NCI-H526 (cell line): ENCODE measurements at regions not wholly inside any gene's neighbourhood (a gene's known extent, or its start where the extent isn't known, plus 50 kb on each side); places are given as distances from the start of the nearest gene placed in this dataset.
A peak's percentile ranks its signal among the peaks of the same experiment; 100 is the strongest.
"Not testable (repeated sequence)": the region's sequence is repeated elsewhere in the genome, so short reads cannot be mapped to it uniquely, and the experiment has no call there.

Experiments
- DNase-seq, 2 experiments: peaks; one replicate each; lab custom pipeline; 2025; lab: John Stamatoyannopoulos, UW

DNA sequence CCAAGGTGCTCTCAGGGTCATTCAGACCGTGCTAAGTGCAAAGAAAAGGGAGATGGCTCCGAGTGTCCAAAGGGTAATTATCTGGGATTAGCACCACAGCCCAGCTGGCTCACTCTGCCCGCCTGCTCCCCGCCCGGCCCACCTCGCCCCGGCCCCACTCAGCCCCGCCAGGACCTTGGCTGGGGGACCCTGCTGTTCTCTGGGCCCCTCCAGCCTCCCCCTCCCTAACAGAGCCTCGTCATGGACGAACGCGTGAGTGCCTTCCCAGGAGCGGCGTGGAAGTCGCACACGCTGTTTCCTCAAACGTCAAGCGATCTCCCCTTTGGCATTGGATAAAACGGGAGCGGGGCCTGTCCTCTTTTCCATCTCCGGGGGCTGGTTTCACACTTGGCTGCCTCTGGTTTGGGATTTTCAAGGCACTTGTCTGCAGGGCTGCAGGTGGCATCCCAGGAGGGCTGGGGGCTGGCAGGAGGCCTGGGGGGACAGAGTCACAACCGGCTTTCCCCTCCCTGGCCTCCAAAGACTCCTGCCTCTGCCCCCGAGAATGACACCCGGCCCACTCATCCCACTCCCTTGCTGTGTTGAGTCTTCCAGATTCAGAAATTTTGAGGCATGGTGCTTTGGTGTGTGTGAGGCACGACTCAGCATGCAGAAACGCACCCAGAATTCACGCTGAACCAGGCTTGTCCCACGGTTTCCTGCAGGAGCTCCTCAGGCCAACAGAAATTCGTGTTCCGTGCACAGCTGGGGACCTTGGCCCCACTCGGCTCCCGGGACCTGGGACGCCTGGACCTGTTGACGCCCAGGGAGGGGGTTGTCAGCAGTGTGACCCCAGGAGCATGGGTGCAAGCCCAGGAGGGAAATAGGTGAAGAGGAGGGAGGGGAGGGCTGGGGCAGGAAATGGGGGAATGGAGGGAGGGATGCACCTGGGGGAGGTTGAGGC, 110.0 kb downstream of the PDGFA start:
- no peak for DNase-seq

- DNase-seq: no peak
These were observed 109.2 kb downstream of the PDGFA start for GRCh38 chr7:410395-410910.

- not testable (repeated sequence) for DNase-seq
These were observed 108.5 kb downstream of the PDGFA start for GRCh38 chr7:411116-411515.

DNA sequence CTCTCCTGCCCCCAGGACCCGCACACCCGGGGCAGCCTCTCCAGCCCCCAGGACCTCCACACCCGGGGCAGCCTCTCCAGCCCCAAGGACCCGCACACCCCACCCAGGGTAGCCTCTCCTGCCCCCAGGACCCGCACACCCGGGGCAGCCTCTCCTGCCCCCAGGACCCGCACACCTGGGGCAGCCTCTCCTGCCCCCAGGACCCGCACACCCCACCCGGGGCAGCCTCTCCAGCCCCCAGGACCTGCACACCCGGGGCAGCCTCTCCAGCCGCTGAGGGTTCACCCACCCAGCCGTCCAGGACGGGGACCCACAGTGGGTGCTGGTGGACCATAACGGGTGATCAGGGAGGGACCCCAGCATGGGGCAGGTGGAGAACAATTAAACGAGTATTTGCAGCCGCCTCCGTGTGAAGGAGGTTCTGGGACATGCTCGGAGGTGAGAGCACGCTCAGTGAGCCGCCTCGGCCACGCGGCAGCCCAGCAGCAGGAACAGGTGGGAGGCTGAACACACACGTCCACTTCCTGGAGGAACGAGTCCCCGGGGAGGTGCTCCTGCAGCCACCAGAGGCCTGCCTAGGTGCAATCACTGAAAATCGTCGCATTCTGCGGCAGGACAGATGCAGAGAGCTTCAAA, 107.9 kb downstream of the PDGFA start:
- peak in 1 of 2 experiments; percentile 35 for DNase-seq

GRCh38 chr7:412313-412710, 107.3 kb downstream of the PDGFA start:
- DNase-seq: no peak

- no peak for DNase-seq
These were observed 104.7 kb downstream of the PDGFA start for GRCh38 chr7:414681-415560.

GRCh38 chr7:415646-416525, 103.8 kb downstream of the PDGFA start:
- DNase-seq: no peak

DNA sequence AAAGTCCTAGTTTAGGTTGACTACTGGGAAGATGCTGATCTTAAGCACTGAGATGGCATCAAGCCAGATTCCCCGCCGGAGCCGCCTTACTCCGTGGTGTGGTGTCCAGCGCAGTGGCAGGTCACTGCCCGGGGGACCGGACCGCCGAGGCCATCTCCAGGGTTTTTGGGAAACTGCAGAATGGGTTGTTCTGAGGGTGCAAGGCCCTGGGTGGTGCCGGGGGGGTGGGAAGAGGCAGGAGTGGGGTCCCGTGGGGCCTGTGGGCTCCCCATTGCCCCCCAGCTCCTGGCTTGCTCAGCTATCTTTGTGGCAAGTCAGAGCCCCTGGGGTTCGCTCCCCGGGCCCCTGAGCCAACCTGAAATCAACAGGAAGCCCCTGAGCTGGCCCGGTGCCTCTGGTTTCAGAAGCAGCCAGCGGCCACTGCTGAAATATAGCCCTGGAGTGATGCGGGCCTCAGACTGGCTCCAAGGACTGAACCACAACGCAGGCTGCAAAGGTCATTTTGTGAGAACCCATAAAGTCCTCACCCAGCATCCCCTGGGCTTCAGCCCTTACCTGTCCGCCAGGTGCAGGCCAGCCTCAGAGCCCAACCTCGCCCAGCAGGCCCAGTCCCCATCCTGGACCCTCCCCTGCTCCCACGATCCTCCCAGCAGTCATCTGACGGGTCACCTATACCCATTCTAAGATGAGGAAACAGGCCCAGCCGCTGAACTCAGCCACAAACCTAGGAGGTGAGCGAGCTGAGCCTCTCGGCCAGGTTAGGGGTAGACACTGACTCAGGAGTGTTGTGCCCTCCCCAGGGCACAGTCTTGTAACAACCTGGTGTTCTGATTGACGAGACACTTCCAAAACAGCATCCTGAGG, 102.7 kb downstream of the PDGFA start:
- DNase-seq: no peak

DNA sequence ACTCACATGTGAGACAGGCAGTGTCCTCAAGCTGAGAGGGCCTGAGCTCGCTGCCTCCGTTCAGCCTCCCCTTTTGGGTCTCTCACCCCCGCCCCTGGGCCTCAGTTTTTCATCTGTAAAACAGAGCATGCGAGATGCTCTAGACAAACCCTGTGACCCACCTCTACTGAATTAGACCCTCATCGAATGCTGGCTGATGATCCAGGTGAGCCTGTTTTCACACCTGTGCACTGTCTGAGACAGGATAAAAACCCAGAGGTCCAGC, 102.1 kb downstream of the PDGFA start:
- no peak for DNase-seq

- DNase-seq: no peak
These were observed 101.6 kb downstream of the PDGFA start for GRCh38 chr7:417973-418601.

- DNase-seq: no peak
These were observed 100.9 kb downstream of the PDGFA start for GRCh38 chr7:418636-419280.

GRCh38 chr7:420142-421093, 99.2 kb downstream of the PDGFA start:
- DNase-seq: no peak

GRCh38 chr7:421136-421991, 98.3 kb downstream of the PDGFA start:
- peak in 1 of 2 experiments; percentile 3 for DNase-seq

DNA sequence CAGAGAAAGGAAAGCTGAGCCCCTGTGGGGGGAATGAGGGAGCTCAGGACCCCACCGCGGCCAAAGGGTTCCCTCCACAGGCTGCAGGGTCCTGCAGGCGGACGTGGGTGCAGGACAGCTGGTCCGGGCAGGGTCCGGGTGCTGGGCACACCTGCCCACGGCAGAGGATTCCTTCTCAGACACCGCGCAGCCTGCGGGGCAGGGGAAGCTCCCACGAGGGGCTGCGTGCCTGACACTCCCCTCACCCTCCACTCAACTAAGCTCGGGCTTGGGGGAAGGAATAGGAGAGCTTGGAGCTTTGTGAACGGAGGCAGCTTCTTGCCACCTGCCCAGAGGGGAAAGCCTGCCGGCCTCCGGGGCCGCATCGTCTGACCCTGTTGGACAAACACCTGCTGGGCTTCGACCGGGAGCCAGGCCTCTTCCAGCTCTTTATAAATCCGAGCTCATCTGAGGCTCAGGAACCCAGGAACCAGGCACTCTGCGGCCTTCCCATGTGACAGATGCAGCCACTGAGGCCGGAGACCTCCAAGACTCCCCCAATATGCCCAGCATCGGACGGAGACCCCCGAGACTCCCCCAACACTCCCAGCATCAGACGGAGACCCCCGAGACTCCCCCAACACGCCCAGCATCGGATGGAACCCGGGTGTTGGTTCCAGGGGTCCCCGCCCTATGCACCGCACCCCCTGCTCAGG, 97.3 kb downstream of the PDGFA start:
- DNase-seq: no peak

GRCh38 chr7:422886-423225, 96.8 kb downstream of the PDGFA start:
- DNase-seq: no peak

GRCh38 chr7:423312-424260, 96.1 kb downstream of the PDGFA start:
- DNase-seq: no peak
